Omental fat pad (tissue), 3 donors: ENCODE measurements at regions not wholly inside any gene's neighbourhood (a gene's known extent, or its start where the extent isn't known, plus 50 kb on each side); places are given as distances from the start of the nearest gene placed in this dataset.

Experiments used
- ATAC-seq: fragments of 150-250 bp; one replicate; pipeline ENCODE4 v1.9.1; 2016; ENCODE audit warnings: mild to moderate bottlenecking, moderate library complexity; ENCODE audit not compliant: low FRiP score
- DNase-seq: peaks from one replicate; pipeline ENCODE4 v3.0.0-alpha.2; 2019; ENCODE audit warnings: low spot score
- CTCF ChIP-seq, 3 donors: fragments of 450-650 bp; IDR thresholded peaks; one replicate each; pipeline ENCODE4 v1.5.1; 2016 to 2017; ENCODE audit warnings: antibody characterized with exemption in 3 of 3, mild to moderate bottlenecking in 3 of 3, moderate library complexity in 2 of 3

GRCh38 chr9:110064803-110065202, 143.2 kb downstream of the C9orf152 start:
- TF ChIP-seq CTCF (IDR thresholded peaks at IDR 0.05): no peak
- DNase-seq: no peak
- ATAC-seq: no peak

GRCh38 chr9:110065532-110065931, 142.4 kb downstream of the C9orf152 start:
- TF ChIP-seq CTCF (IDR thresholded peaks at IDR 0.05): no peak

GRCh38 chr9:110066929-110067716, 140.8 kb downstream of the C9orf152 start:
- ATAC-seq (no peak), DNase-seq (no peak)
- TF ChIP-seq CTCF (IDR thresholded peaks at IDR 0.05): no peak

More at GRCh38 chr9:110065532-110065931, 142.4 kb downstream of the C9orf152 start:
- DNase-seq (no peak), ATAC-seq (no peak)

- ATAC-seq: no peak
- DNase-seq: no peak
- no peak for TF ChIP-seq CTCF (IDR thresholded peaks at IDR 0.05)
Measured at GRCh38 chr9:110068212-110068611, 139.7 kb downstream of the C9orf152 start.

- no peak for TF ChIP-seq CTCF (IDR thresholded peaks at IDR 0.05)
- ATAC-seq (peak; percentile 65), DNase-seq (no peak)
Measured at GRCh38 chr9:110069326-110070248, 138.4 kb downstream of the C9orf152 start.

- TF ChIP-seq CTCF (IDR thresholded peaks at IDR 0.05): no peak
- ATAC-seq (no peak), DNase-seq (no peak)
Measured at GRCh38 chr9:110072597-110073355, 135.2 kb downstream of the C9orf152 start.
